ENCODE measurements at regions not wholly inside any gene's neighbourhood (a gene's known extent, or its start where the extent isn't known, plus 50 kb on each side); places are given as distances from the start of the nearest gene placed in this dataset.
"Not testable (repeated sequence)": the region's sequence is repeated elsewhere in the genome, so short reads cannot be mapped to it uniquely, and the experiment has no call there.

GRCh38 chr4:34504731-34505130 is 1739.6 kb downstream of the ARAP2 start:
- TF ChIP-seq CTCF (IDR thresholded peaks at IDR 0.05; ENCODE audit: control extremely low read depth in 1 of 3, insufficient read depth in 1 of 3, low read depth in 1 of 3, low read length in 3 of 3); TAF1 (IDR thresholded peaks at IDR 0.05; ENCODE audit: low read depth, low read length); EP300 (IDR thresholded peaks at IDR 0.05; ENCODE audit: borderline replicate concordance in 1 of 2, low read depth in 2 of 2, low read length in 2 of 2); TCF12 (IDR thresholded peaks at IDR 0.05; ENCODE audit: low read depth, low read length): not testable (repeated sequence)
